Neural cell (in vitro differentiated cells): ENCODE measurements at regions not wholly inside any gene's neighbourhood (a gene's known extent, or its start where the extent isn't known, plus 50 kb on each side); places are given as distances from the start of the nearest gene placed in this dataset.

Source experiments
- EP300 ChIP-seq: fragments of 450-650 bp; conservative IDR thresholded peaks from 2 replicates; pipeline ENCODE4 v1.6.1; 2014; ENCODE audit warnings: antibody characterized with exemption, mild to moderate bottlenecking, moderate library complexity; ENCODE audit not compliant: poor library complexity, severe bottlenecking
- EZH2 ChIP-seq: fragments of 200-600, 300-800 bp; shearing (Covaris generic), sonication (generic); IDR thresholded peaks from 2 replicates; pipeline ENCODE4 v1.6.1; 2014; ENCODE audit warnings: antibody characterized with exemption, low read length, borderline replicate concordance, mild to moderate bottlenecking; ENCODE audit not compliant: insufficient read depth, poor library complexity, severe bottlenecking
- POLR2AphosphoS5 ChIP-seq: IDR thresholded peaks from 2 replicates; pipeline ENCODE4 v1.6.1; 2012
- RAD21 ChIP-seq: fragments of 450-650 bp; conservative IDR thresholded peaks from 2 replicates; pipeline ENCODE4 v1.6.1; 2014; ENCODE audit warnings: antibody characterized with exemption, mild to moderate bottlenecking, moderate library complexity
- SMC3 ChIP-seq: fragments of 450-650 bp; conservative IDR thresholded peaks from 2 replicates; pipeline ENCODE4 v1.6.1; 2014; ENCODE audit warnings: antibody characterized with exemption, mild to moderate bottlenecking, moderate library complexity; ENCODE audit not compliant: poor library complexity
- TAF1 ChIP-seq: IDR thresholded peaks from 2 replicates; pipeline ENCODE4 v1.6.1; 2012; ENCODE audit warnings: low read depth
- TF ChIP-seq, protein P1 (sequence below): fragments of 450-650 bp; IDR thresholded peaks from 2 replicates; pipeline ENCODE4 v1.5.1; 2014; ENCODE audit warnings: antibody characterized with exemption, mild to moderate bottlenecking, moderate library complexity; ENCODE audit not compliant: poor library complexity, severe bottlenecking
- TF ChIP-seq, protein P2 (sequence below): IDR thresholded peaks from 2 replicates; pipeline ENCODE4 v1.6.1; 2012; ENCODE audit warnings: borderline replicate concordance

DNA sequence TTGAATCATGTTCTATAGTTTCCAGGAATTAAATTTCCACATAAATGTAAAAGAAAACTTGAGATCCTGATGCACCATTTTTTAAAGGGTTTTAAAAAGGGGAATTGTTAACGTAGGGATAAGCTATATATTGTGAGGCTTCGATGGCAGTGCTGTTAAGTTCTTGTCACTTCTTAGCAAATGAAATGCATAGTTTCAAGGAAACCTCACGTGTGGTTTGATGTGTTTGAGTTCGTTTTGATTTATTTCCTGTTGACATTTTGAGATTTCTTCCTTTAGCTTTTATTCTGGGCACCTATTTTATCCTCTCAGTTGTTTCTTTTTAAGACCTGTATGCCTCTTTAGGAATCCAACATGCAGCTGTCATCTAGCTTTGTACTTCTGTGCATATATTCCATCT is 301.0 kb downstream of the DOCK8 start:
- no peak for TF ChIP-seq EZH2
- TF ChIP-seq, protein P1, sequence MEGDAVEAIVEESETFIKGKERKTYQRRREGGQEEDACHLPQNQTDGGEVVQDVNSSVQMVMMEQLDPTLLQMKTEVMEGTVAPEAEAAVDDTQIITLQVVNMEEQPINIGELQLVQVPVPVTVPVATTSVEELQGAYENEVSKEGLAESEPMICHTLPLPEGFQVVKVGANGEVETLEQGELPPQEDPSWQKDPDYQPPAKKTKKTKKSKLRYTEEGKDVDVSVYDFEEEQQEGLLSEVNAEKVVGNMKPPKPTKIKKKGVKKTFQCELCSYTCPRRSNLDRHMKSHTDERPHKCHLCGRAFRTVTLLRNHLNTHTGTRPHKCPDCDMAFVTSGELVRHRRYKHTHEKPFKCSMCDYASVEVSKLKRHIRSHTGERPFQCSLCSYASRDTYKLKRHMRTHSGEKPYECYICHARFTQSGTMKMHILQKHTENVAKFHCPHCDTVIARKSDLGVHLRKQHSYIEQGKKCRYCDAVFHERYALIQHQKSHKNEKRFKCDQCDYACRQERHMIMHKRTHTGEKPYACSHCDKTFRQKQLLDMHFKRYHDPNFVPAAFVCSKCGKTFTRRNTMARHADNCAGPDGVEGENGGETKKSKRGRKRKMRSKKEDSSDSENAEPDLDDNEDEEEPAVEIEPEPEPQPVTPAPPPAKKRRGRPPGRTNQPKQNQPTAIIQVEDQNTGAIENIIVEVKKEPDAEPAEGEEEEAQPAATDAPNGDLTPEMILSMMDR: no peak
- TF ChIP-seq EP300: no peak
- no peak for TF ChIP-seq POLR2AphosphoS5
- no peak for TF ChIP-seq TAF1
- TF ChIP-seq, protein P2, sequence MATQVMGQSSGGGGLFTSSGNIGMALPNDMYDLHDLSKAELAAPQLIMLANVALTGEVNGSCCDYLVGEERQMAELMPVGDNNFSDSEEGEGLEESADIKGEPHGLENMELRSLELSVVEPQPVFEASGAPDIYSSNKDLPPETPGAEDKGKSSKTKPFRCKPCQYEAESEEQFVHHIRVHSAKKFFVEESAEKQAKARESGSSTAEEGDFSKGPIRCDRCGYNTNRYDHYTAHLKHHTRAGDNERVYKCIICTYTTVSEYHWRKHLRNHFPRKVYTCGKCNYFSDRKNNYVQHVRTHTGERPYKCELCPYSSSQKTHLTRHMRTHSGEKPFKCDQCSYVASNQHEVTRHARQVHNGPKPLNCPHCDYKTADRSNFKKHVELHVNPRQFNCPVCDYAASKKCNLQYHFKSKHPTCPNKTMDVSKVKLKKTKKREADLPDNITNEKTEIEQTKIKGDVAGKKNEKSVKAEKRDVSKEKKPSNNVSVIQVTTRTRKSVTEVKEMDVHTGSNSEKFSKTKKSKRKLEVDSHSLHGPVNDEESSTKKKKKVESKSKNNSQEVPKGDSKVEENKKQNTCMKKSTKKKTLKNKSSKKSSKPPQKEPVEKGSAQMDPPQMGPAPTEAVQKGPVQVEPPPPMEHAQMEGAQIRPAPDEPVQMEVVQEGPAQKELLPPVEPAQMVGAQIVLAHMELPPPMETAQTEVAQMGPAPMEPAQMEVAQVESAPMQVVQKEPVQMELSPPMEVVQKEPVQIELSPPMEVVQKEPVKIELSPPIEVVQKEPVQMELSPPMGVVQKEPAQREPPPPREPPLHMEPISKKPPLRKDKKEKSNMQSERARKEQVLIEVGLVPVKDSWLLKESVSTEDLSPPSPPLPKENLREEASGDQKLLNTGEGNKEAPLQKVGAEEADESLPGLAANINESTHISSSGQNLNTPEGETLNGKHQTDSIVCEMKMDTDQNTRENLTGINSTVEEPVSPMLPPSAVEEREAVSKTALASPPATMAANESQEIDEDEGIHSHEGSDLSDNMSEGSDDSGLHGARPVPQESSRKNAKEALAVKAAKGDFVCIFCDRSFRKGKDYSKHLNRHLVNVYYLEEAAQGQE: no peak
- TF ChIP-seq SMC3: no peak
- no peak for TF ChIP-seq RAD21
